Right lobe of liver (tissue), 6 donors: ENCODE measurements at regions not wholly inside any gene's neighbourhood (a gene's known extent, or its start where the extent isn't known, plus 50 kb on each side); places are given as distances from the start of the nearest gene placed in this dataset.
A peak's percentile ranks its signal among the peaks of the same experiment; 100 is the strongest.

Experiments
- ATAC-seq, 4 donors: fragments of 200-7000 bp; cut with Tn5 transposase; one replicate each; pipeline ENCODE4 v1.9.1; 2020; ENCODE audit warnings: mild to moderate bottlenecking in 4 of 4, moderate library complexity in 4 of 4
- DNase-seq, 3 donors: peaks; one replicate each; pipeline ENCODE4 v3.0.0-alpha.2; 2020
- H3K27ac ChIP-seq, 3 donors: fragments of 200-600 bp; one replicate each; pipeline ENCODE4 v1.8.0; 2022
- H3K27me3 ChIP-seq, 2 donors: fragments of 200-600 bp; one replicate each; pipeline ENCODE4 v1.8.0; 2022
- H3K36me3 ChIP-seq, 4 donors: fragments of 200-600 bp; sonication (generic) in 1 of 4; one replicate each; pipeline versions ENCODE4 v1.5.1 to v1.8.0; 2017 to 2022; ENCODE audit warnings: control low read depth in 1 of 4
- H3K4me1 ChIP-seq, 4 donors: fragments of 200-600 bp; sonication (generic) in 1 of 4; one replicate each; pipeline versions ENCODE4 v1.5.1 to v1.8.0; 2017 to 2022; ENCODE audit warnings: control low read depth in 1 of 4
- H3K4me3 ChIP-seq, 3 donors: fragments of 200-600 bp; one replicate each; pipeline ENCODE4 v1.8.0; 2022
- H3K9me3 ChIP-seq, 4 donors: fragments of 200-600 bp; sonication (generic) in 1 of 4; one replicate each; pipeline versions ENCODE4 v1.5.1 to v1.8.0; 2017 to 2022; ENCODE audit warnings: control low read depth in 1 of 4
- CTCF ChIP-seq, 4 donors: fragments of 200-600 bp in 3 of 4; fragments of 450-650 bp in 1 of 4; IDR thresholded peaks; one replicate each; pipeline versions ENCODE4 v1.5.1 to v1.8.0; 2016 to 2022; ENCODE audit warnings: antibody characterized with exemption in 4 of 4, mild to moderate bottlenecking in 2 of 4
- POLR2A ChIP-seq: fragments of 450-650 bp; IDR thresholded peaks from one replicate; pipeline ENCODE4 v1.6.1; 2017; ENCODE audit warnings: antibody characterized with exemption, mild to moderate bottlenecking
- WGBS: methylation state at CpG from one replicate; pipeline ENCODE4 v1.1.6; 2018; ENCODE audit warnings: low coverage, low lambda C conversion rate; ENCODE audit not compliant: insufficient coverage; ENCODE audit errors: missing lambda C conversion rate; 5-methylcytosine and 5-hydroxymethylcytosine counted together
- intact Hi-C, 2 donors: fragments of 100-400 bp; cut with DNase I; formaldehyde crosslinking; loops; one replicate each; pipeline versions ENCODE4 v1.11.2 to v1.14.1; 2022
- donor health status: DM: no; HTN: yes; CAD: no.
- donor health status: DM: no; HTN: no; CAD: no.
- donor health status: DM: no; HTN: no; CAD: no.
- donor health status: DM: no; HTN: yes; CAD: no.
- donor health status: DM: no; HTN: yes; CAD: no.

GRCh38 chr4:180134091-180134866 is 2108.9 kb upstream of the TENM3 start:
- no peak overlapping the region for H3K4me3 ChIP-seq

GRCh38 chr4:180141734-180142133 is 2101.5 kb upstream of the TENM3 start:
- Histone ChIP-seq H3K27ac (no peak overlapping the region), H3K36me3 (no peaks in the 10 kb centered on the region), H3K9me3 (no peaks in the 10 kb centered on the region), H3K4me3 (no peak overlapping the region), H3K27me3 (no peaks in the 10 kb centered on the region), H3K4me1 (no peaks in the 10 kb centered on the region)
- WGBS, result 61% methylated on average over 3 of the region's 3 CpGs
- no peak for DNase-seq
- intact Hi-C loops, result no loop called here
- TF ChIP-seq POLR2A, result no peak
- TF ChIP-seq CTCF (IDR thresholded peaks at IDR 0.05), result no peak
- no peak for ATAC-seq

More at GRCh38 chr4:180134091-180134866, 2108.9 kb upstream of the TENM3 start:
- ATAC-seq, result no peak
- no peaks in the 10 kb centered on the region for H3K9me3 ChIP-seq
- TF ChIP-seq CTCF (IDR thresholded peaks at IDR 0.05) (no peak), POLR2A (no peak)
- no peaks in the 10 kb centered on the region for H3K4me1 ChIP-seq
- 14% methylated on average over 8 of the region's 11 CpGs for WGBS
- no peak overlapping the region for H3K27ac ChIP-seq
- no peak for DNase-seq
- H3K36me3 ChIP-seq, result no peaks in the 10 kb centered on the region
- H3K27me3 ChIP-seq, result no peaks in the 10 kb centered on the region
- intact Hi-C loops, result no loop called here

GRCh38 chr4:180148737-180149136 is 2094.5 kb upstream of the TENM3 start:
- no peaks in the 10 kb centered on the region for H3K9me3 ChIP-seq
- intact Hi-C loops, result no loop called here
- 15% methylated on average over 2 of the region's 2 CpGs for WGBS
- H3K4me1 ChIP-seq, result no peaks in the 10 kb centered on the region
- H3K27me3 ChIP-seq, result no peaks in the 10 kb centered on the region
- DNase-seq (no peak), ATAC-seq (no peak)
- H3K27ac ChIP-seq, result no peak overlapping the region
- H3K4me3 ChIP-seq, result no peak overlapping the region
- TF ChIP-seq CTCF (IDR thresholded peaks at IDR 0.05), result no peak
- no peak for TF ChIP-seq POLR2A
- H3K36me3 ChIP-seq, result no peaks in the 10 kb centered on the region

GRCh38 chr4:180150818-180151217 is 2092.4 kb upstream of the TENM3 start:
- Histone ChIP-seq H3K9me3 (no peaks in the 10 kb centered on the region), H3K4me3 (no peak overlapping the region), H3K36me3 (no peaks in the 10 kb centered on the region), H3K4me1 (no peaks in the 10 kb centered on the region), H3K27ac (no peak overlapping the region), H3K27me3 (no peaks in the 10 kb centered on the region)
- no peak for ATAC-seq
- intact Hi-C loops, result no loop called here
- no peak for DNase-seq
- TF ChIP-seq POLR2A (no peak), CTCF (IDR thresholded peaks at IDR 0.05) (peak in 2 of 4 donors; percentile 27 to 29)
- 27% methylated on average over 3 of the region's 3 CpGs for WGBS
